ENCODE measurements at regions not wholly inside any gene's neighbourhood (a gene's known extent, or its start where the extent isn't known, plus 50 kb on each side); places are given as distances from the start of the nearest gene placed in this dataset.
A peak's percentile ranks its signal among the peaks of the same experiment; 100 is the strongest.

GRCh38 chr12:107243341-107243740 is 150.0 kb upstream of the CRY1 start:
- TF ChIP-seq NFIC (IDR thresholded peaks at IDR 0.05) (peak; percentile 71; the same call in 1 of the 2 replicates), FOXM1 (IDR thresholded peaks at IDR 0.05; ENCODE audit: borderline replicate concordance, low read depth) (no peak), CREB1 (IDR thresholded peaks at IDR 0.05; ENCODE audit: low read depth) (no peak), TCF12 (IDR thresholded peaks at IDR 0.05; ENCODE audit: low read depth) (peak; percentile 78), EP300 (IDR thresholded peaks at IDR 0.05; ENCODE audit: borderline replicate concordance) (peak; percentile 34; the same call in 1 of the 2 replicates)

- TF ChIP-seq RAD21 (IDR thresholded peaks at IDR 0.05; ENCODE audit: low read depth) (no peak), CEBPB (IDR thresholded peaks at IDR 0.05) (no peak), MAX (IDR thresholded peaks at IDR 0.05) (no peak), ZBTB7A (IDR thresholded peaks at IDR 0.05; ENCODE audit: low read depth) (no peak), CREB1 (IDR thresholded peaks at IDR 0.05; ENCODE audit: low read depth) (no peak), FOXM1 (IDR thresholded peaks at IDR 0.05; ENCODE audit: borderline replicate concordance, low read depth) (no peak), TAF1 (IDR thresholded peaks at IDR 0.05; ENCODE audit: low read depth) (no peak), NFIC (IDR thresholded peaks at IDR 0.05) (no peak), EGR1 (IDR thresholded peaks at IDR 0.05) (no peak), EP300 (IDR thresholded peaks at IDR 0.05; ENCODE audit: borderline replicate concordance) (no peak), TCF12 (IDR thresholded peaks at IDR 0.05; ENCODE audit: low read depth) (no peak), TEAD4 (IDR thresholded peaks at IDR 0.05) (no peak), YY1 (IDR thresholded peaks at IDR 0.05; ENCODE audit: low read depth) (no peak), REST (IDR thresholded peaks at IDR 0.05; ENCODE audit: low read depth) (no peak), USF1 (IDR thresholded peaks at IDR 0.05) (no peak)
Measured at GRCh38 chr12:107244584-107244983, 151.2 kb upstream of the CRY1 start.

- TF ChIP-seq EP300 (IDR thresholded peaks at IDR 0.05; ENCODE audit: borderline replicate concordance), result no peak
- TF ChIP-seq NFIC (IDR thresholded peaks at IDR 0.05), result no peak
- TF ChIP-seq EGR1 (IDR thresholded peaks at IDR 0.05), result no peak
- no peak for TF ChIP-seq CEBPB (IDR thresholded peaks at IDR 0.05)
- no peak for TF ChIP-seq USF1 (IDR thresholded peaks at IDR 0.05)
- TF ChIP-seq TEAD4 (IDR thresholded peaks at IDR 0.05), result no peak
- TF ChIP-seq TAF1 (IDR thresholded peaks at IDR 0.05; ENCODE audit: low read depth), result no peak
- TF ChIP-seq CREB1 (IDR thresholded peaks at IDR 0.05; ENCODE audit: low read depth), result no peak
- no peak for TF ChIP-seq ZBTB7A (IDR thresholded peaks at IDR 0.05; ENCODE audit: low read depth)
- no peak for TF ChIP-seq YY1 (IDR thresholded peaks at IDR 0.05; ENCODE audit: low read depth)
- TF ChIP-seq RAD21 (IDR thresholded peaks at IDR 0.05; ENCODE audit: low read depth), result no peak
- no peak for TF ChIP-seq TCF12 (IDR thresholded peaks at IDR 0.05; ENCODE audit: low read depth)
- no peak for TF ChIP-seq MAX (IDR thresholded peaks at IDR 0.05)
- TF ChIP-seq REST (IDR thresholded peaks at IDR 0.05; ENCODE audit: low read depth), result no peak
- TF ChIP-seq FOXM1 (IDR thresholded peaks at IDR 0.05; ENCODE audit: borderline replicate concordance, low read depth), result no peak
Measured at GRCh38 chr12:107247650-107248049, 154.3 kb upstream of the CRY1 start.

- TF ChIP-seq EP300 (IDR thresholded peaks at IDR 0.05; ENCODE audit: borderline replicate concordance) (no peak), MAX (IDR thresholded peaks at IDR 0.05) (no peak)
Measured at GRCh38 chr12:107248187-107248586, 154.8 kb upstream of the CRY1 start.

GRCh38 chr12:107251288-107251687 is 157.9 kb upstream of the CRY1 start:
- no peak for TF ChIP-seq CEBPB (IDR thresholded peaks at IDR 0.05)
- TF ChIP-seq TCF12 (IDR thresholded peaks at IDR 0.05; ENCODE audit: low read depth), result no peak
- no peak for TF ChIP-seq RAD21 (IDR thresholded peaks at IDR 0.05; ENCODE audit: low read depth)
- no peak for TF ChIP-seq USF1 (IDR thresholded peaks at IDR 0.05)
- no peak for TF ChIP-seq NFIC (IDR thresholded peaks at IDR 0.05)
- no peak for TF ChIP-seq EP300 (IDR thresholded peaks at IDR 0.05; ENCODE audit: borderline replicate concordance)
- no peak for TF ChIP-seq EGR1 (IDR thresholded peaks at IDR 0.05)
- TF ChIP-seq TAF1 (IDR thresholded peaks at IDR 0.05; ENCODE audit: low read depth), result no peak
- TF ChIP-seq FOXM1 (IDR thresholded peaks at IDR 0.05; ENCODE audit: borderline replicate concordance, low read depth), result no peak
- TF ChIP-seq YY1 (IDR thresholded peaks at IDR 0.05; ENCODE audit: low read depth), result no peak

Data from Ishikawa (cell line).